Ishikawa (cell line): ENCODE measurements at regions not wholly inside any gene's neighbourhood (a gene's known extent, or its start where the extent isn't known, plus 50 kb on each side); places are given as distances from the start of the nearest gene placed in this dataset.

Experiments used
- CEBPB ChIP-seq: IDR thresholded peaks from 2 replicates; pipeline ENCODE4 v1.6.1; 2012
- EP300 ChIP-seq: IDR thresholded peaks from 2 replicates; pipeline ENCODE4 v1.6.1; 2012; ENCODE audit warnings: borderline replicate concordance
- MAX ChIP-seq: IDR thresholded peaks from 2 replicates; pipeline ENCODE4 v1.6.1; 2012
- RAD21 ChIP-seq: IDR thresholded peaks from 2 replicates; pipeline ENCODE4 v1.6.1; 2012; ENCODE audit warnings: low read depth
- TAF1 ChIP-seq: IDR thresholded peaks from 2 replicates; pipeline ENCODE4 v1.6.1; 2012; ENCODE audit warnings: low read depth, mild to moderate bottlenecking
- TCF12 ChIP-seq: IDR thresholded peaks from 2 replicates; pipeline ENCODE4 v1.6.1; 2012; ENCODE audit warnings: low read depth
- USF1 ChIP-seq: IDR thresholded peaks from 2 replicates; pipeline ENCODE4 v1.6.1; 2012
- YY1 ChIP-seq: IDR thresholded peaks from 2 replicates; pipeline ENCODE4 v1.6.1; 2012; ENCODE audit warnings: low read depth
- ZBTB7A ChIP-seq: IDR thresholded peaks from 2 replicates; pipeline ENCODE4 v1.6.1; 2012; ENCODE audit warnings: low read depth

- TF ChIP-seq EP300 (no peak), USF1 (no peak), TAF1 (no peak), MAX (no peak), TCF12 (no peak), CEBPB (no peak), RAD21 (no peak), ZBTB7A (no peak), YY1 (no peak)
Observed at GRCh38 chr11:39209981-39210380, 2249.5 kb downstream of the LRRC4C start.
